ENCODE measurements at regions not wholly inside any gene's neighbourhood (a gene's known extent, or its start where the extent isn't known, plus 50 kb on each side); places are given as distances from the start of the nearest gene placed in this dataset.

GRCh38 chr5:124276166-124276565 lies 470.3 kb downstream of the ZNF608 start:
- DNase-seq (ENCODE audit: low read depth, low spot score), result no peak

- no peak for DNase-seq (ENCODE audit: low read depth, low spot score)
Measured at GRCh38 chr5:124274949-124275348, 471.5 kb downstream of the ZNF608 start.

- no peak for DNase-seq (ENCODE audit: low read depth, low spot score)
Measured at GRCh38 chr5:124264499-124264898, 481.9 kb downstream of the ZNF608 start.

GRCh38 chr5:124263680-124264491 lies 482.6 kb downstream of the ZNF608 start:
- DNase-seq (ENCODE audit: low read depth, low spot score), result no peak

- no peak for DNase-seq (ENCODE audit: low read depth, low spot score)
Measured at GRCh38 chr5:124262991-124263571, 483.4 kb downstream of the ZNF608 start.

- DNase-seq (ENCODE audit: low read depth, low spot score), result no peak
Measured at GRCh38 chr5:124262470-124262869, 484.0 kb downstream of the ZNF608 start.

- DNase-seq (ENCODE audit: low read depth, low spot score), result no peak
Measured at GRCh38 chr5:124261848-124262247, 484.6 kb downstream of the ZNF608 start.

GRCh38 chr5:124260921-124261515 lies 485.4 kb downstream of the ZNF608 start:
- DNase-seq (ENCODE audit: low read depth, low spot score), result no peak

GRCh38 chr5:124259017-124259416 lies 487.4 kb downstream of the ZNF608 start:
- no peak for DNase-seq (ENCODE audit: low read depth, low spot score)

- no peak for DNase-seq (ENCODE audit: low read depth, low spot score)
Measured at GRCh38 chr5:124257048-124257447, 489.4 kb downstream of the ZNF608 start.

GRCh38 chr5:124253203-124253810 lies 493.1 kb downstream of the ZNF608 start:
- DNase-seq (ENCODE audit: low read depth, low spot score), result no peak

- DNase-seq (ENCODE audit: low read depth, low spot score), result no peak
Measured at GRCh38 chr5:124252747-124253146, 493.7 kb downstream of the ZNF608 start.

- DNase-seq (ENCODE audit: low read depth, low spot score), result no peak
Measured at GRCh38 chr5:124252191-124252638, 494.2 kb downstream of the ZNF608 start.

GRCh38 chr5:124245276-124245675 lies 501.2 kb downstream of the ZNF608 start:
- DNase-seq (ENCODE audit: low read depth, low spot score), result no peak

GRCh38 chr5:124240732-124241131 lies 505.7 kb downstream of the ZNF608 start:
- no peak for DNase-seq (ENCODE audit: low read depth, low spot score)

- no peak for DNase-seq (ENCODE audit: low read depth, low spot score)
Measured at GRCh38 chr5:124239572-124239971, 506.9 kb downstream of the ZNF608 start.

GRCh38 chr5:124238350-124238749 lies 508.1 kb downstream of the ZNF608 start:
- DNase-seq (ENCODE audit: low read depth, low spot score), result no peak

GRCh38 chr5:124237206-124237695 lies 509.2 kb downstream of the ZNF608 start:
- DNase-seq (ENCODE audit: low read depth, low spot score), result no peak

- DNase-seq (ENCODE audit: low read depth, low spot score), result no peak
Measured at GRCh38 chr5:124236361-124237205, 509.9 kb downstream of the ZNF608 start.

GRCh38 chr5:124235576-124235975 lies 510.9 kb downstream of the ZNF608 start:
- no peak for DNase-seq (ENCODE audit: low read depth, low spot score)
